Testis (tissue), 2 donors: ENCODE measurements at regions not wholly inside any gene's neighbourhood (a gene's known extent, or its start where the extent isn't known, plus 50 kb on each side); places are given as distances from the start of the nearest gene placed in this dataset.

Experiments
- CTCF ChIP-seq, 3 experiments: fragments of 450-650 bp in 2 of 3; fragments of 200-600 bp in 1 of 3; sonication (generic) in 1 of 3; IDR thresholded peaks; one replicate each; pipeline ENCODE4 v1.5.1; 2016 to 2019; ENCODE audit warnings: antibody characterized with exemption in 3 of 3, mild to moderate bottlenecking in 2 of 3, moderate library complexity in 1 of 3
- POLR2A ChIP-seq: fragments of 450-650 bp; IDR thresholded peaks from one replicate; pipeline ENCODE4 v1.6.1; 2017; ENCODE audit warnings: antibody characterized with exemption, mild to moderate bottlenecking, moderate library complexity

GRCh38 chr4:121227341-121227792, 63.2 kb upstream of the TNIP3 start:
- TF ChIP-seq CTCF (IDR thresholded peaks at IDR 0.05): no peak
- no peak for TF ChIP-seq POLR2A
